ENCODE measurements at regions not wholly inside any gene's neighbourhood (a gene's known extent, or its start where the extent isn't known, plus 50 kb on each side); places are given as distances from the start of the nearest gene placed in this dataset.

GRCh38 chr21:38945545-38946245 is 140.0 kb downstream of the ETS2 start:
- TF ChIP-seq CTCF (IDR thresholded peaks at IDR 0.05 in 8 of 11, conservative IDR thresholded peaks at IDR 0.05 in 3 of 11) (no peak), POLR2A (IDR thresholded peaks at IDR 0.05) (no peak), POLR2AphosphoS5 (IDR thresholded peaks at IDR 0.05) (no peak)
